HEK293 (cell line): ENCODE measurements at regions not wholly inside any gene's neighbourhood (a gene's known extent, or its start where the extent isn't known, plus 50 kb on each side); places are given as distances from the start of the nearest gene placed in this dataset.

Experiments used
- CTCF ChIP-seq: fragments of 450-650 bp; formaldehyde crosslinking; IDR thresholded peaks from 2 replicates; pipeline ENCODE4 v1.5.1; 2016; ENCODE audit warnings: missing biosample characterization, missing genetic modification characterization
- SALL2 ChIP-seq: fragments of 450-650 bp; formaldehyde crosslinking; IDR thresholded peaks from 2 replicates; pipeline ENCODE4 v1.5.0; 2017; ENCODE audit warnings: missing biosample characterization, mild to moderate bottlenecking, missing genetic modification characterization, borderline replicate concordance
- ZBTB7A ChIP-seq: fragments of 450-650 bp; formaldehyde crosslinking; IDR thresholded peaks from 2 replicates; pipeline ENCODE4 v1.5.1; 2016; ENCODE audit warnings: low read depth, missing biosample characterization, missing genetic modification characterization
- ZNF138 ChIP-seq: fragments of 450-650 bp; formaldehyde crosslinking; IDR thresholded peaks from 2 replicates; pipeline ENCODE4 v1.5.1; 2016; ENCODE audit warnings: missing biosample characterization, missing genetic modification characterization, borderline replicate concordance
- ZNF202 ChIP-seq: fragments of 450-650 bp; formaldehyde crosslinking; IDR thresholded peaks from 2 replicates; pipeline ENCODE4 v1.5.1; 2016; ENCODE audit warnings: missing biosample characterization, missing genetic modification characterization, borderline replicate concordance
- ZNF555 ChIP-seq: fragments of 450-650 bp; formaldehyde crosslinking; conservative IDR thresholded peaks from 2 replicates; pipeline ENCODE4 v1.5.1; 2017; ENCODE audit warnings: missing biosample characterization, mild to moderate bottlenecking, missing genetic modification characterization, inconsistent platforms
- ZNF610 ChIP-seq: fragments of 450-650 bp; formaldehyde crosslinking; IDR thresholded peaks from 2 replicates; pipeline ENCODE4 v1.5.1; 2016; ENCODE audit warnings: missing biosample characterization, missing genetic modification characterization, borderline replicate concordance
- ZNF654 ChIP-seq: fragments of 450-650 bp; formaldehyde crosslinking; IDR thresholded peaks from 2 replicates; pipeline ENCODE4 v1.5.1; 2016; ENCODE audit warnings: low read depth, missing biosample characterization, missing genetic modification characterization
- ZSCAN30 ChIP-seq: fragments of 450-650 bp; IDR thresholded peaks from 2 replicates; pipeline ENCODE4 v1.5.1; 2018; ENCODE audit warnings: missing biosample characterization, mild to moderate bottlenecking, missing genetic modification characterization, moderate library complexity

GRCh38 chr11:42646959-42647358 lies 664.8 kb upstream of the API5 start:
- TF ChIP-seq ZNF610 (tag by site-specific recombination), result no peak
- TF ChIP-seq ZNF202 (tag by site-specific recombination), result no peak
- no peak for TF ChIP-seq ZBTB7A (tag by site-specific recombination)
- TF ChIP-seq ZSCAN30 (tag by site-specific recombination), result no peak
- no peak for TF ChIP-seq ZNF138
- TF ChIP-seq CTCF (tag by site-specific recombination), result no peak
- TF ChIP-seq SALL2, result no peak
- TF ChIP-seq ZNF555 (tag by site-specific recombination), result no peak
- TF ChIP-seq ZNF654 (tag by site-specific recombination), result no peak
